GM10248 (cell line): ENCODE measurements at regions not wholly inside any gene's neighbourhood (a gene's known extent, or its start where the extent isn't known, plus 50 kb on each side); places are given as distances from the start of the nearest gene placed in this dataset.

Source experiments
- CTCF ChIA-PET: fragments of 300-600 bp; sonication (Branson Sonifier 250); formaldehyde crosslinking; extraction: SDS; loops from one replicate; lab custom pipeline; 2021; ENCODE audit warnings: antibody characterized with exemption; lab: Yijun Ruan, JAX
- POLR2A ChIA-PET: fragments of 350-650 bp; sonication (Branson Sonifier 250); formaldehyde crosslinking; extraction: SDS; loops from one replicate; lab custom pipeline; 2020; ENCODE audit warnings: antibody characterized with exemption; lab: Yijun Ruan, JAX
- DNase-seq: peaks from one replicate; pipeline ENCODE4 v3.0.0; 2012; ENCODE audit errors: extremely low spot score
- CTCF ChIP-seq: IDR thresholded peaks from 2 replicates; pipeline ENCODE4 v1.5.1; 2012; ENCODE audit warnings: mild to moderate bottlenecking, low read depth; ENCODE audit errors: extremely low read depth, missing control alignments, control extremely low read depth

GRCh38 chrX:155695419-155695818 is 82.7 kb upstream of the TMLHE start:
- CTCF ChIA-PET = interaction anchor here (1.5 kb wide), 1 partner anchor 8 kb away, joined by 3 read pairs; no protein-coding TSS in a partner anchor
- POLR2A ChIA-PET = no interaction called here
- TF ChIP-seq CTCF = no peak
- DNase-seq = no peak

GRCh38 chrX:155694649-155695048 is 81.9 kb upstream of the TMLHE start:
- ChIA-PET CTCF (no interaction called here), POLR2A (no interaction called here)
- no peak for DNase-seq
- TF ChIP-seq CTCF = no peak

GRCh38 chrX:155682834-155683233 is 70.1 kb upstream of the TMLHE start:
- ChIA-PET POLR2A (no interaction called here), CTCF (no interaction called here)
- no peak for DNase-seq
- TF ChIP-seq CTCF = no peak

- CTCF ChIA-PET = no interaction called here
- POLR2A ChIA-PET = no interaction called here
- no peak for TF ChIP-seq CTCF
- DNase-seq = no peak
Measured at GRCh38 chrX:155679715-155680114, 67.0 kb upstream of the TMLHE start.

GRCh38 chrX:155673338-155673737 is 60.6 kb upstream of the TMLHE start:
- CTCF ChIA-PET = no interaction called here
- no peak for DNase-seq
- POLR2A ChIA-PET = no interaction called here
- TF ChIP-seq CTCF = no peak

- no peak for DNase-seq
- ChIA-PET CTCF (interaction anchor here (1.1 kb wide), 1 partner anchor 9 kb away, joined by 3 read pairs; no protein-coding TSS in a partner anchor), POLR2A (no interaction called here)
- TF ChIP-seq CTCF = no peak
Measured at GRCh38 chrX:155666741-155667140, 54.0 kb upstream of the TMLHE start.
